GM18909 (cell line): ENCODE measurements at regions not wholly inside any gene's neighbourhood (a gene's known extent, or its start where the extent isn't known, plus 50 kb on each side); places are given as distances from the start of the nearest gene placed in this dataset.
"Not testable (repeated sequence)": the region's sequence is repeated elsewhere in the genome, so short reads cannot be mapped to it uniquely, and the experiment has no call there.

Experiments used
- ATAC-seq: cut with Tn5 transposase; IDR thresholded peaks from one replicate; pipeline ENCODE4 v1.9.1; 2021; ENCODE audit warnings: mild to moderate bottlenecking; ENCODE audit not compliant: unreplicated experiment, poor library complexity

DNA sequence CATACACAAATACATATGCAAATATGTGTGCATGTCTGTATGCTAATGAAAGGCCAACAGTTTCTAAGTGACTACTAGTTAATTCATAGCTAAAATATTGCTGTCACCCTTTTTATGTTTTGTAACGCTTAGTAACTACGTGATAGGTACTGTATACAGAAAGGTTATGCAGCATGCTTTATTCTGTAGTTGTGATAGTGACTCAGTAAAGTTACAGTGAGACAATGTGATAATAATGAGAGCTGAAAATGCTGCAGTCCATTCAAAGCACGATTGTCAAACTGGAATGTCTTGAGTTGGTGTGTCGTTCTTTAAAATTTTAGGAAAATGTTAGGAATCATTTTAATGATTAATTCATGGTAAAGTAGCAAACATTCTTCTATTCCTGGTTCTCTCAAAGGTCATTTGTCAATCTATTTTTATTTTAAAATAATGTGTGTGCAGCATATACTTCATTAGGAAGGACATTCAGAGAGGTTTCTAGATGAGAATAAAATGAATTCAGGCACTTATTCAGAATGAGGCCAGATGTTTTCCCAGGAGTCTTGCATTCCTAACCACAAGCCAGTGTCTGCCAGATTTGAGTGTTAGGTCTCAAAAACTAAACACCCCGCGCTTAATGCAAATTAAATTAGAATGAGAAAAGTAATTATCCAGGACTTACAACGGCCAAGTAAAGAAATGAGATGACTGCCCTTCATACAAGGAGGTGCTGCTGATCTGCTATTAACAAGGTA is 408.8 kb upstream of the FZD8 start:
- no peak for ATAC-seq

- no peak for ATAC-seq
Measured at GRCh38 chr10:36048780-36049179, 406.7 kb upstream of the FZD8 start.

DNA sequence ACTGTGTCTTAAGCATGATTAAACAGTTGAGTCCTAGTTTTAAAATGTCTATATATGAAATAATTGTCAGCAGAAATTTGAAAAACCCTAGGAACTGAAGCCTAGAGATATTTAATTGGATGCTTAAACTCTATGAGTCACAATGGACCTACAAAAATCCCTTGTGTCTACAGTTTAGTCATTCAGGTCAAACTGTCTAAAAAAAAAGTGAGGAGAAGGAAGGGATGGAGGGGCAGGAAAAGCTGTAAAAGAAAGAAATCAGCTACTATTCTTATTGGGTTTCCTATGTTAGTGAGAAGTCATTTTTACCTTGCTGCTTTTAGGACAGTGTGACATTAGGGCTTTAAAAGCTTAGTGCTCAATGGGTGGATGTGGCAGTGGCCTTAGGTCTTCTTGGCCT is 406.1 kb upstream of the FZD8 start:
- no peak for ATAC-seq

GRCh38 chr10:36042135-36042534 is 400.0 kb upstream of the FZD8 start:
- ATAC-seq: no peak

GRCh38 chr10:36038316-36038955 is 396.3 kb upstream of the FZD8 start:
- no peak for ATAC-seq

DNA sequence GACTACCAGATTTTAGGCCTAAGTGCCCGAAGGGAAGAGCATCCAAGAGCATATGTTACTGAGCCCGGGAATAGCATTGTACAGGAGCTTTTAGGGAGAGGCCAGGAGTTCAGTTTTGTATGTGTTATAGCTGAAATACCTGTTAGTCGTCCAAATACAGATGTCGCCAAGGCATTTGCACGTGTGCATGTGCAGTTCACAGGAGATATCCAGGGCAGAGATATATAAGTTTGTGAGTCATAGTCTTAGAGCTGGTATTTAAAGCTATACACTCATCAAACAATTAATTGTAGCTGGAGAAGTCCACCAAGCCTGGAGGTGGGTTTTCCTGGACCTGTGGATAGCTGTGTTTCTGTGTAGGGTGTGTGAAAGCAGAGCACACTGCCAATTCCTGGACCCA is 394.0 kb upstream of the FZD8 start:
- no peak for ATAC-seq

GRCh38 chr10:36033808-36034207 is 391.7 kb upstream of the FZD8 start:
- no peak for ATAC-seq

DNA sequence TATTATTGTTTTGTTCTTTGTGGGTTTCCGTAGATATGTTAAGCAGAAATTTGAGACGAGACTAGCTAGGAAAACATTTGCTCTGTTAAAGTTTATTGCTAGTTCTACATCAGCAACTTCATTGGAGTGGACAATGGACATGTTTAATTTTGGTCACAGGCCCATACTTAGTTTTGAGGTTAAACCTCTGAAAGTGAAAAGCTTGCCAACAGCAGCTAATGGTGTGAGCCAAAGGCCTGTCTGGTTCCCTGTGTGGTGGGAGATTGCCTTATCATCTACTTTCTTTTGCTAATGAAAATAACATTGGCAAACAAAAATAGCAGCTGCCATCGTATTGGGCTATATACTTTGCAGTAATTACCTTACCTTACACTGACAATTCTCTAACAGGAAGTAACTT is 388.4 kb upstream of the FZD8 start:
- ATAC-seq: no peak

DNA sequence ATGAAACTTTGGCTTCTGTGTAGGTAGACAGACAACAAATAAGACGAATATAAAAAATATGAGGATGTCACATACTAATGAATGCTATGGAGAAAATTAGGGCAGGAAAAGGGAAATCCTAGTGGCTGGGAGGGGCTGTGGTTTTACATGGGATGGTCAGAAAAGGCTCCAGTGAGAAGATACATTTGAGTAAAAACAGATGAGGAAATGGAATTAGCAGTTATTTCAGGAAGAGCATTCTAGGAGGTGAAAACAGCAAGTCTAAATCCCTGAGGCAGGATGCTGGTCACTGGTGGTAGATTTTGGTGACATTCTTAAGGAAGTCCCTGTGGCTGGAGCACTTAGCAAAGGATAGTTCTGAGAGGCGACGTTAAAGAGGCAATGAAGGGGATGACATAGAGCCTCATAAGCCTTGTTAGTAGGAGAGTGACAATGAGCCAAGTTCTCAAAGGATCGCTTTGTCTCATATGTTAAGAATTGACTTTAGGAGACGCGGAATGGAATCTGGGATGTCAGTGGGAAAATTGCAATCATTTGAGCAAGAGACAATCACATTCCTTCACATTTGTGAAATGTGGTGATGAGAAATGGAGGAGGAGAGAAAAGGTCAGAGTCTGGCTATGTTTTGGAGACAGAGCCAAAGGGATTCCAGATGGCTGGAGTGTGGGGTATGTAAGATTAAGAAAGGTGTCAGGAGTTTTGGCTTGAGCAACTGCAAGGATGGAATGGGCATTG is 384.7 kb upstream of the FZD8 start:
- ATAC-seq: no peak

DNA sequence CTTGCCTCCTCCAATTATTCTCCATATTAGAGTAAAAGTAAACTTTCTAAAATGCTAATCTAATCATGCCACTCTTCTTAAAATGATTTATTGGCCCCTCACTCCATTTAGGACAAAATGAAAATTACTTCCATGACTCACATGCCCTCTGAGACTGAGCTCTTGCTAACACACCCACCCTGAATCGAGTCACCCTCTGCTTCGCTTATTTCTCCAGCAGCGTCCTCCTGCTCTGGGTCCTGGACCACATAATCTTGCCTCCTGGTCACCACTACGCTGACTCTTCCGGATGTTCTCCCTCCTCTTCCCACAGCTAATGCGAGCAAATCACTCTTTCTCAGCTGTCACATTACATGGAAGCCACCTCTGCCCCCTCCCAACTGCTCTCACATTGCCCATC is 384.0 kb upstream of the FZD8 start:
- ATAC-seq: no peak

DNA sequence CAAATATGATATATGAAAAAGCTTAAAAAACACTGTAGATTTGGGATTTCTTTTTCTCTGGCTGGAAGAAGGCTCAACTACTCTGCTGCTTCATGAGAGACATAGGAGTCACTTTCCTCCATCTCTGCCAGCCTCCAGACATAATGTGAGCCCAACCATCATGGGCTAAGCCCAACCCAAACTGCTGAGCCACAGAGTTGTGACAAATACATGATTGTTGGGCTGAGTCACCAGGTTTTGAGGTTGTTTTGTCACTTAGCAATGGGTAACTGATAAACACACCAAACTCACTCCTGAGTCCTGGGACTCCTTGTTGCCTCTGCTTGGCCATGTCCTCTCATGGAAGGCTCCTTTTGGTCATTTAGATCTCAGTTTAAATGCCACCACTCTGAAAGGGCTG is 381.8 kb upstream of the FZD8 start:
- no peak for ATAC-seq

GRCh38 chr10:36021096-36021495 is 379.0 kb upstream of the FZD8 start:
- ATAC-seq: no peak

GRCh38 chr10:36019749-36020148 is 377.7 kb upstream of the FZD8 start:
- ATAC-seq: no peak

DNA sequence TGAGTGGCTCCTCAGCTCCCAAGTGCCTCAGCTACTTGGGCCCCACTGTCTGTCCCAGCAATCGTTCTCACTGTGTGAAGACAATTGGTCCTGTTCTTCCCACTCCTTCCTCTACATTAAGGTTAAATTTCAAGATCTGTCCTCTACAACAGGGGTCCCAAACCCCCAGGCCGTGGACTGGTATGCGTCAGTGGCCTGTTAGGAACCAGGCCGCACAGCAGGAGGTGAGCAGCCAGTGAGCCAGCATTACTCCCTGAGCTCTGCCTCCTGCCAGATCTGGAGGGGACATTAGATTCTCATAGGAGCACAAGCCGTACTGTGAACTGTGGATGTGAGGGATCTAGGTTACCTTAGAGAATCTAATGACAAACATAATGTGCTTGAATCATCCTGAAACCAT is 376.9 kb upstream of the FZD8 start:
- no peak for ATAC-seq

GRCh38 chr10:36017137-36017536 is 375.0 kb upstream of the FZD8 start:
- ATAC-seq: no peak

DNA sequence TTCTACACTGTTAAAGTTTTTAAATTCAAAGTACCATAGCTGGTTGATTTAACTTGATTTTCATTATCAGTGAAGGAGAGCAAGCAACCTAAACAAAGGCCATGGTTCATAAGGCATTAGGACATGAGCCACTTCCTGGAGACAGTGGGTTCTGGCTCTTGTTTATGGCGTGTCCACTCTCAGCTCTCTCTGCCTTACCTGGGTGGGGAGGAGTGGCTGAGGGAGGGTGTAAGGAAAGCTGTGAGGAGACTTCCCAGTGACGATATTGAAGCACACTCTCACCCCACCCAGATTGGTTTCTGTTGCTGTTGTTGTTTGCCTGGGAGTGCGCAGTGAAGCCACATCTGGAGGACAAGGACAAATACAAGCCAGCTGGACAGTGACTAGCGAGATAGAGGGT is 365.3 kb upstream of the FZD8 start:
- ATAC-seq: no peak

DNA sequence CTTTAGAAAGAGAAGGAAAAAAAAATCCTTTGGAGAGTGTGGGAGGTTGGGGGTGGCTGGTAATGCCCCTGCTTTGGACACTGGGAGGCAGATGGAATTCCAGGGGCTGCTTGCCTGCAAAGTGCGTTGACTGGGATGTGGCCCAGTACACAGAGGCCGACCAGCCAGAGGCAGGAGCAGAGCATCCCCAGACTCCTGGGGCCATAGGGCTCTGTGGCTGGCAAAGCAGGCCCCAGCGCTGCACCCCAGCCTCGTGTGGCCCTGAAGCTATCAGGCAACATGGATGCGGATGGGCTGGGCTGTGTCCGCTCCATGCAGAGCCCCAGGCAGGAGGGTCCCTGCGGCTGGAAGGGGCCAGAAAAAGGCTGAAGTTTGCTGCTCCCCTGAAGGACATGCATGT is 361.6 kb upstream of the FZD8 start:
- no peak for ATAC-seq

DNA sequence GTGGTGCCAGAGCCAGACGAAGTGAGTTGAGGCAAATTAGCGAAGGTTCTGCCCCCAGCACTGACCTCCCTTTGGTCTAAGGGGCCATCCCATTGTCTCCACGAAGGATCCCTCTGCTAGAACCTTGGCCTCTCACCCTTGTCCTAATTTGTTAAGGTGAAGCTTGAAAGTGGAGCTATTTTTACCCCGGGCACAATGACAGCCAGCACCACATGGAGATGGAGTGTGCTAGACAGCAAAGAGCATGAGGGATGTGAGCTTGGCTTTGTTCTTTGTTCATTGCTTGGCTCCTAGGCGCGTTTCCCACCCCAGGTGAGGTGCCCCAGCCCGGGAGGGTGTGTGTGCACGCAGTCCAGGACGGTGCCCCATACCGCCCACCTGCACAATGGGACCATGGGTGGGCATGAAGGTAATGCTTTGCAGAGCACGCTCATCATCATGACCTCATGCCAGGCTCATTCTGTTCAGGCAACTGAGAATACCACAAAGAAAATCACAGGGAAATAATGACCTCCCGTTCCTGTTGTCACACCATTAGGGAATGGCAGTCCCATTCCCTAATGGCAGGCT is 361.0 kb upstream of the FZD8 start:
- ATAC-seq: no peak

DNA sequence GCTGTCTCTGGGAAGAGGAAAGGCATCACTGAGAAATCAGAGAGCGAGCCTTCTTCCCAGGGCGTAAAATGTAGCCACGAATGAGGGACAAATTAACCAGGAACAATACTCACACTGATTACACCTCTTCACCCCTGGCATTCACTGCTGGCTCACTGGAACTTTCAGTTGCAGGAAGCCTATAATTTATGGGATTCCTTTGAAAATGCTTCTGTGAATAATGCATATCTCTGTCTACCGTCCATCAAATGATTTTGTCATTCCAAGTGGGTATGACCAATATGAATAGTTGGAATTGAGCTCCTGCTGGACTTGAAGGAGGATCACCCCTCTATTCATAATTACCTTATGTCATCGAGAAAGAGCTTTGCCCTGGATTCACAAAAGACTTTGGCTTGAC is 360.3 kb upstream of the FZD8 start:
- no peak for ATAC-seq

DNA sequence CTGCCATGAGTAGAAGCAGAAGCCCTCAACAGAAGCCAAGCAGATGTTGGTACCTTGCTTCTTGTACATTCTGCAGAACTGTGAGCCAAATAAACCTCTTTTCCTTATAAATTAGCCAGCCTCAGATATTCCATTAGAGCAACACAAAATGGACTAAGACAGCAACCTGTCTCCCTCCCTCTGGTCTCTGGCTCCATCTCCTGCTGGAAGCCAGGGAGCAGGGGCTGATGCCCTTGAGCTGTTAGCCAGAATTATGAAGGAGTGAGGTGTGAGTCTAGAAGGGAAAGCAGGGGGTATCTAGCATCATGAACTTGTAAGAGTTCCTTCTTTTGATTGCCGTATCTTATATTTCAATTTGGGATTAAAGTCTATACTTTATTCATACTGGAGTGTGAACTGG is 358.7 kb upstream of the FZD8 start:
- not testable (repeated sequence) for ATAC-seq

- ATAC-seq: no peak
Measured at GRCh38 chr10:35998026-35998425, 355.9 kb upstream of the FZD8 start.
